GM12878 (cell line): ENCODE measurements at regions not wholly inside any gene's neighbourhood (a gene's known extent, or its start where the extent isn't known, plus 50 kb on each side); places are given as distances from the start of the nearest gene placed in this dataset.

ENCODE experiments used
- ATAC-seq: fragments of 200-7000 bp; cut with Tn5 transposase; 3 replicates; pipeline ENCODE4 v1.9.1; 2020; ENCODE audit warnings: mild to moderate bottlenecking, moderate library complexity
- BruUV-seq: library from RNA; stranded (reverse); fragments of 400-500 nt; replicated peaks from 2 replicates; lab custom pipeline; 2021; lab: Mats Ljungman, UMichigan
- CTCF ChIA-PET: fragments of 300-600 bp; sonication (Branson Sonifier 250); formaldehyde crosslinking; extraction: SDS; loops from one replicate; lab custom pipeline; 2021; ENCODE audit warnings: inconsistent platforms; lab: Yijun Ruan, JAX
- POLR2A ChIA-PET: fragments of 350-600 bp; formaldehyde crosslinking; extraction: SDS; loops from one replicate; lab custom pipeline; 2021; ENCODE audit warnings: inconsistent platforms; lab: Charles Lee
- RAD21 ChIA-PET: fragments of 300-600 bp; sonication (Branson Sonifier 250); formaldehyde crosslinking; loops from one replicate; lab custom pipeline; 2023; ENCODE audit warnings: antibody characterized with exemption; ENCODE audit not compliant: unreplicated experiment; lab: Charles Lee
- SMC1A ChIA-PET: fragments of 300-600 bp; sonication (Branson Sonifier 250); formaldehyde crosslinking; loops from one replicate; lab custom pipeline; 2023; ENCODE audit not compliant: unreplicated experiment, uncharacterized antibody; lab: Charles Lee
- DNase-seq: peaks from one replicate; pipeline ENCODE4 v3.0.0-alpha.2; 2011; ENCODE audit warnings: low read depth, low spot score
- FAIRE-seq: peaks from 3 replicates; lab custom pipeline; 2011; peaks lifted over from hg19 to GRCh38; lab: Jason Lieb, UNC
- H2AFZ ChIP-seq: 2 replicates; pipeline ENCODE4 v1.6.0; 2011; ENCODE audit warnings: low read depth, low read length, control low read depth; ENCODE audit not compliant: control insufficient read depth
- H3K27ac ChIP-seq: 2 replicates; pipeline ENCODE4 v1.5.1; 2011; ENCODE audit warnings: control low read depth; ENCODE audit not compliant: control insufficient read depth, insufficient read depth
- H3K27me3 ChIP-seq, 2 experiments: replicated peaks in 1 of 2; 2 replicates each; pipeline versions ENCODE4 v1.6.0 to v1.6.1; 2011; ENCODE audit warnings: low read length in 1 of 2; ENCODE audit not compliant: control insufficient read depth in 2 of 2, insufficient read depth in 2 of 2
- H3K36me3 ChIP-seq, 2 experiments: 2 replicates each; pipeline ENCODE4 v1.5.1; 2011; ENCODE audit warnings: low read length in 1 of 2; ENCODE audit not compliant: control insufficient read depth in 2 of 2, insufficient read depth in 2 of 2
- H3K4me1 ChIP-seq: 2 replicates; pipeline ENCODE4 v1.6.1; 2011; ENCODE audit warnings: mild to moderate bottlenecking, low read length, moderate library complexity, mixed read lengths; ENCODE audit not compliant: control insufficient read depth, insufficient read depth
- H3K4me2 ChIP-seq: 2 replicates; pipeline ENCODE4 v1.6.0; 2011; ENCODE audit warnings: control low read depth; ENCODE audit not compliant: control insufficient read depth, insufficient read depth
- H3K4me3 ChIP-seq: fragments of 200-600 bp; sonication (generic); 2 replicates; pipeline ENCODE4 v1.5.1; 2016
- H3K79me2 ChIP-seq: 2 replicates; pipeline ENCODE4 v1.6.0; 2011; ENCODE audit warnings: low read length; ENCODE audit not compliant: control insufficient read depth, insufficient read depth
- H3K9ac ChIP-seq: 2 replicates; pipeline ENCODE4 v1.8.0; 2011; ENCODE audit warnings: low read length, control low read depth, mixed read lengths; ENCODE audit not compliant: control insufficient read depth, insufficient read depth
- H3K9me3 ChIP-seq: replicated peaks from 3 replicates; pipeline ENCODE4 v1.5.1; 2011; ENCODE audit warnings: mild to moderate bottlenecking, low read length; ENCODE audit not compliant: control insufficient read depth, insufficient read depth
- H4K20me1 ChIP-seq: 2 replicates; pipeline ENCODE4 v1.6.0; 2011; ENCODE audit not compliant: control insufficient read depth, insufficient read depth
- CBFB ChIP-seq: IDR thresholded peaks from 2 replicates; pipeline ENCODE4 v1.6.1; 2016; ENCODE audit warnings: antibody characterized with exemption, low read depth
- CHD1 ChIP-seq: IDR thresholded peaks from 2 replicates; pipeline ENCODE4 v1.6.1; 2012; ENCODE audit warnings: low read depth, low read length, improper control_type of control experiment
- CHD4 ChIP-seq: fragments of 200-600 bp; sonication (generic); IDR thresholded peaks from 2 replicates; pipeline ENCODE4 v1.6.1; 2016; ENCODE audit warnings: mild to moderate bottlenecking
- CUX1 ChIP-seq: IDR thresholded peaks from 2 replicates; pipeline ENCODE4 v1.6.1; 2012; ENCODE audit warnings: improper control_type of control experiment, low read depth, low read length; ENCODE audit not compliant: insufficient replicate concordance
- EP300 ChIP-seq, 2 experiments: fragments of 150-350 bp in 1 of 2; IDR thresholded peaks; 2 replicates each; pipeline ENCODE4 v1.6.1; 2011 to 2012; ENCODE audit warnings: low read depth in 2 of 2, low read length in 2 of 2, borderline replicate concordance in 1 of 2, improper control_type of control experiment in 1 of 2, inconsistent platforms in 1 of 2; ENCODE audit not compliant: control insufficient read depth in 1 of 2
- ETV6 ChIP-seq, 2 experiments: fragments of 450-650 bp in 1 of 2; IDR thresholded peaks in 1 of 2; conservative IDR thresholded peaks in 1 of 2; 2 replicates each; pipeline ENCODE4 v1.6.1; 2014; ENCODE audit warnings: antibody characterized with exemption in 1 of 2, borderline replicate concordance in 1 of 2, low read depth in 1 of 2, mild to moderate bottlenecking in 1 of 2, moderate library complexity in 1 of 2
- IRF4 ChIP-seq: IDR thresholded peaks from 2 replicates; pipeline ENCODE4 v1.6.1; 2011; ENCODE audit warnings: low read depth, low read length
- KDM1A ChIP-seq: fragments of 200-600 bp; sonication (generic); IDR thresholded peaks from 2 replicates; pipeline ENCODE4 v1.6.1; 2016; ENCODE audit warnings: borderline replicate concordance
- MTA3 ChIP-seq: IDR thresholded peaks from 2 replicates; pipeline ENCODE4 v1.6.1; 2012; ENCODE audit warnings: low read length, inconsistent platforms, borderline replicate concordance
- POLR2AphosphoS5 ChIP-seq: IDR thresholded peaks from 2 replicates; pipeline ENCODE4 v1.6.1; 2011; ENCODE audit warnings: mild to moderate bottlenecking, low read length, inconsistent platforms
- RELA ChIP-seq: fragments of 450-650 bp; IDR thresholded peaks from 2 replicates; pipeline ENCODE4 v1.8.0; 2014; ENCODE audit warnings: borderline replicate concordance; ENCODE audit not compliant: partially characterized antibody
- SMAD5 ChIP-seq: IDR thresholded peaks from 2 replicates; pipeline ENCODE4 v1.6.1; 2016; ENCODE audit warnings: antibody characterized with exemption, low read depth
- SMARCA5 ChIP-seq: fragments of 450-650 bp; IDR thresholded peaks from 2 replicates; pipeline ENCODE4 v1.6.1; 2017; ENCODE audit warnings: mild to moderate bottlenecking
- SMC3 ChIP-seq: IDR thresholded peaks from 2 replicates; pipeline ENCODE4 v1.6.1; 2011; ENCODE audit warnings: low read length, improper control_type of control experiment, borderline replicate concordance
- SPI1 ChIP-seq: IDR thresholded peaks from 2 replicates; pipeline ENCODE4 v1.6.1; 2011; ENCODE audit warnings: low read depth, mild to moderate bottlenecking, low read length, moderate library complexity, borderline replicate concordance; ENCODE audit not compliant: insufficient read depth
- TCF12 ChIP-seq: IDR thresholded peaks from 2 replicates; pipeline ENCODE4 v1.6.1; 2011; ENCODE audit warnings: low read depth, mild to moderate bottlenecking, low read length
- ZBTB11 ChIP-seq: fragments of 450-650 bp; formaldehyde crosslinking; IDR thresholded peaks from 2 replicates; pipeline ENCODE4 v1.5.0; 2022; ENCODE audit warnings: mild to moderate bottlenecking, missing genetic modification characterization
- ZNF274 ChIP-seq: IDR thresholded peaks from one replicate; pipeline ENCODE4 v1.8.0; 2011; ENCODE audit not compliant: insufficient read length, insufficient read depth
- WGBS: methylation state at CpG from one replicate; pipeline ENCODE4 v1.1.6; 2016; ENCODE audit warnings: low lambda C conversion rate; ENCODE audit not compliant: insufficient replicate concordance, insufficient coverage; ENCODE audit errors: missing lambda C conversion rate; 5-methylcytosine and 5-hydroxymethylcytosine counted together
- in situ Hi-C: fragments of 300-500 bp; cut with MboI; formaldehyde crosslinking; loops from 9 replicates; pipeline ENCODE4 v1.14.3; 2018; ENCODE audit warnings: mixed read lengths
- intact Hi-C: fragments of 100-400 bp; cut with micrococcal nuclease; formaldehyde crosslinking; loops from one replicate; pipeline ENCODE4 v1.14.2; 2022; ENCODE audit not compliant: unreplicated experiment

GRCh38 chr5:105414067-105414466 lies 1851.5 kb upstream of the NUDT12 start:
- in situ Hi-C loops (no loop called here), intact Hi-C loops (no loop called here)
- Histone ChIP-seq H3K27me3 (no peaks in the 10 kb centered on the region), H3K27ac (no peak overlapping the region), H2AFZ (no peak overlapping the region), H3K9ac (no peak overlapping the region), H3K9me3 (no peaks in the 10 kb centered on the region), H3K79me2 (no peaks in the 10 kb centered on the region), H3K4me2 (no peak overlapping the region), H3K36me3 (no peaks in the 10 kb centered on the region), H4K20me1 (no peaks in the 10 kb centered on the region), H3K4me3 (no peak overlapping the region), H3K4me1 (no peaks in the 10 kb centered on the region)
- SMC1A ChIA-PET, result interaction anchor here (0.6 to 1.1 kb wide), 2 partner anchors 8 to 36 kb away, joined by 3 read pairs; no protein-coding TSS in a partner anchor
- WGBS, result 34% methylated on average over 3 of the region's 3 CpGs
- no TSS peak for BruUV-seq
- POLR2A ChIA-PET, result no interaction called here
- DNase-seq (no peak), FAIRE-seq (no peak), ATAC-seq (no peak)
- CTCF ChIA-PET, result interaction anchor here (0.5 kb wide), 1 partner anchor 56 kb away, joined by 3 read pairs; no protein-coding TSS in a partner anchor
- RAD21 ChIA-PET, result no interaction called here
- TF ChIP-seq RELA (no peak), SMAD5 (no peak), ZBTB11 (CRISPR knock-in tag) (no peak), CBFB (no peak), MTA3 (no peak), SMC3 (no peak), CHD1 (no peak), IRF4 (no peak), TCF12 (no peak), CUX1 (no peak), ZNF274 (no peak), POLR2AphosphoS5 (no peak), CHD4 (no peak), SPI1 (no peak), ETV6 (conservative IDR thresholded peaks at IDR 0.05 in 1 of 2, IDR thresholded peaks at IDR 0.05 in 1 of 2; ENCODE audit: borderline replicate concordance in 1 of 2, low read depth in 1 of 2) (no peak), KDM1A (no peak), SMARCA5 (no peak), EP300 (IDR thresholded peaks at IDR 0.05; ENCODE audit: borderline replicate concordance in 1 of 2, control insufficient read depth in 1 of 2, low read depth in 2 of 2, low read length in 2 of 2) (no peak)
